Activated CD4-positive, alpha-beta T cell treated with anti-CD3 and anti-CD28 coated beads for 24 hours (primary cell): ENCODE measurements at regions not wholly inside any gene's neighbourhood (a gene's known extent, or its start where the extent isn't known, plus 50 kb on each side); places are given as distances from the start of the nearest gene placed in this dataset.
"Not testable (repeated sequence)": the region's sequence is repeated elsewhere in the genome, so short reads cannot be mapped to it uniquely, and the experiment has no call there.

ENCODE experiments used
- DNase-seq, 2 donors: peaks; one replicate each; pipeline ENCODE4 v3.0.0-alpha.2; 2020; ENCODE audit warnings: low read depth in 2 of 2

- DNase-seq = no peak
These were observed 95.9 kb upstream of the ZNF536 start for GRCh38 chr19:30276011-30276882.

GRCh38 chr19:30276883-30277280, 95.3 kb upstream of the ZNF536 start:
- DNase-seq = no peak

- DNase-seq = no peak
These were observed 94.0 kb upstream of the ZNF536 start for GRCh38 chr19:30277941-30278881.

GRCh38 chr19:30278882-30279254, 93.3 kb upstream of the ZNF536 start:
- no peak for DNase-seq

GRCh38 chr19:30280018-30280417, 92.2 kb upstream of the ZNF536 start:
- no peak for DNase-seq

- no peak for DNase-seq
These were observed 90.3 kb upstream of the ZNF536 start for GRCh38 chr19:30281906-30282305.

- no peak for DNase-seq
These were observed 88.6 kb upstream of the ZNF536 start for GRCh38 chr19:30283556-30283955.

GRCh38 chr19:30284209-30284608, 88.0 kb upstream of the ZNF536 start:
- DNase-seq = no peak

- no peak for DNase-seq
These were observed 87.3 kb upstream of the ZNF536 start for GRCh38 chr19:30284885-30285284.

GRCh38 chr19:30286378-30286777, 85.8 kb upstream of the ZNF536 start:
- DNase-seq = no peak

- no peak for DNase-seq
These were observed 84.9 kb upstream of the ZNF536 start for GRCh38 chr19:30287259-30287658.

GRCh38 chr19:30287973-30288372, 84.2 kb upstream of the ZNF536 start:
- DNase-seq = no peak

- DNase-seq = no peak
These were observed 83.3 kb upstream of the ZNF536 start for GRCh38 chr19:30288911-30289310.

GRCh38 chr19:30289336-30289735, 82.8 kb upstream of the ZNF536 start:
- DNase-seq = no peak

GRCh38 chr19:30290805-30291204, 81.4 kb upstream of the ZNF536 start:
- not testable (repeated sequence) for DNase-seq

GRCh38 chr19:30293051-30293785, 79.0 kb upstream of the ZNF536 start:
- DNase-seq = no peak

- no peak for DNase-seq
These were observed 74.2 kb upstream of the ZNF536 start for GRCh38 chr19:30297969-30298368.

GRCh38 chr19:30303131-30303654, 69.0 kb upstream of the ZNF536 start:
- no peak for DNase-seq

GRCh38 chr19:30304540-30304939, 67.6 kb upstream of the ZNF536 start:
- no peak for DNase-seq

GRCh38 chr19:30305346-30306060, 66.7 kb upstream of the ZNF536 start:
- no peak for DNase-seq
